Neural progenitor cell (in vitro differentiated cells): ENCODE measurements at regions not wholly inside any gene's neighbourhood (a gene's known extent, or its start where the extent isn't known, plus 50 kb on each side); places are given as distances from the start of the nearest gene placed in this dataset.

ENCODE experiments used
- DNase-seq: peaks from one replicate; pipeline ENCODE4 v3.0.0-alpha.2; 2016; ENCODE audit warnings: low spot score
- H2AFZ ChIP-seq: fragments of 200-600 bp; sonication (generic); replicated peaks from 2 replicates; pipeline ENCODE4 v1.6.1; 2016; ENCODE audit warnings: antibody characterized with exemption
- H3F3A ChIP-seq: fragments of 200-600 bp; sonication (generic); 2 replicates; pipeline ENCODE4 v1.6.1; 2016; ENCODE audit warnings: antibody characterized with exemption, low read depth
- H3K27ac ChIP-seq: fragments of 200-600 bp; sonication (generic); 2 replicates; pipeline ENCODE4 v1.5.1; 2016; ENCODE audit warnings: mild to moderate bottlenecking
- H3K27me3 ChIP-seq: fragments of 200-600 bp; sonication (generic); 2 replicates; pipeline ENCODE4 v1.6.1; 2016; ENCODE audit warnings: mild to moderate bottlenecking, moderate library complexity
- H3K36me3 ChIP-seq: fragments of 200-600 bp; sonication (generic); 2 replicates; pipeline ENCODE4 v1.5.1; 2016
- H3K4me1 ChIP-seq: fragments of 200-600 bp; sonication (generic); 2 replicates; pipeline ENCODE4 v1.6.1; 2016; ENCODE audit warnings: mixed run types
- H3K4me2 ChIP-seq: fragments of 200-600 bp; sonication (generic); 2 replicates; pipeline ENCODE4 v1.6.1; 2016
- H3K4me3 ChIP-seq: fragments of 200-600 bp; sonication (generic); 2 replicates; pipeline ENCODE4 v1.5.1; 2016
- H3K79me2 ChIP-seq: fragments of 200-600 bp; sonication (generic); 2 replicates; pipeline ENCODE4 v1.6.1; 2016; ENCODE audit warnings: low read depth
- H3K9ac ChIP-seq: fragments of 200-600 bp; sonication (generic); 2 replicates; pipeline ENCODE4 v1.6.1; 2016
- H3K9me3 ChIP-seq: fragments of 200-600 bp; sonication (generic); 2 replicates; pipeline ENCODE4 v1.5.1; 2016; ENCODE audit warnings: low read depth
- H4K20me1 ChIP-seq: fragments of 200-600 bp; sonication (generic); 2 replicates; pipeline ENCODE4 v1.6.1; 2016; ENCODE audit warnings: low read depth
- H3K27ac Mint-ChIP-seq: 3 replicates; pipeline ENCODE4 v1.8.0; 2021; ENCODE audit warnings: mixed read lengths
- H3K27me3 Mint-ChIP-seq: 2 replicates; pipeline ENCODE4 v1.8.0; 2022; ENCODE audit warnings: low read depth, mild to moderate bottlenecking, inconsistent platforms, moderate library complexity, mixed read lengths; ENCODE audit not compliant: insufficient read depth
- H3K36me3 Mint-ChIP-seq: 3 replicates; pipeline ENCODE4 v1.8.0; 2021; ENCODE audit warnings: mixed read lengths
- H3K4me1 Mint-ChIP-seq: 3 replicates; pipeline ENCODE4 v1.8.0; 2021; ENCODE audit warnings: mixed read lengths
- H3K4me3 Mint-ChIP-seq: 3 replicates; pipeline ENCODE4 v1.8.0; 2021; ENCODE audit warnings: mild to moderate bottlenecking, moderate library complexity, mixed read lengths
- H3K9me3 Mint-ChIP-seq: 3 replicates; pipeline ENCODE4 v1.8.0; 2020; ENCODE audit warnings: mixed read lengths
- CTCF ChIP-seq: fragments of 200-600 bp; sonication (generic); IDR thresholded peaks from 2 replicates; pipeline ENCODE4 v1.5.1; 2017; ENCODE audit warnings: antibody characterized with exemption, mild to moderate bottlenecking
- EZH2 ChIP-seq: fragments of 200-600 bp; sonication (generic); IDR thresholded peaks from 2 replicates; pipeline ENCODE4 v1.6.1; 2017; ENCODE audit warnings: antibody characterized with exemption, mild to moderate bottlenecking, moderate library complexity
- EZH2phosphoT487 ChIP-seq: fragments of 200-600 bp; sonication (generic); IDR thresholded peaks from 2 replicates; pipeline ENCODE4 v1.6.1; 2017; ENCODE audit warnings: antibody characterized with exemption

- H3F3A ChIP-seq, result no peaks in the 10 kb centered on the region
- H3K4me1 Mint-ChIP-seq, result peaks cover 19% of the 10 kb centered on the region
- peaks cover 7% of the 10 kb centered on the region for H3K4me1 ChIP-seq
- H3K4me3 ChIP-seq, result no peak overlapping the region
- H4K20me1 ChIP-seq, result no peaks in the 10 kb centered on the region
- H3K79me2 ChIP-seq, result no peaks in the 10 kb centered on the region
- no peak overlapping the region for H2AFZ ChIP-seq
- H3K36me3 Mint-ChIP-seq, result no peaks in the 10 kb centered on the region
- H3K4me3 Mint-ChIP-seq, result no peak overlapping the region
- H3K27ac Mint-ChIP-seq, result peak overlapping the region; percentile 6
- no peak overlapping the region for H3K27ac ChIP-seq
- no peaks in the 10 kb centered on the region for H3K9me3 ChIP-seq
- H3K9me3 Mint-ChIP-seq, result no peaks in the 10 kb centered on the region
- H3K4me2 ChIP-seq, result no peak overlapping the region
- H3K36me3 ChIP-seq, result no peaks in the 10 kb centered on the region
- no peak overlapping the region for H3K9ac ChIP-seq
- H3K27me3 Mint-ChIP-seq, result no peaks in the 10 kb centered on the region
- TF ChIP-seq EZH2phosphoT487 (no peak), CTCF (no peak), EZH2 (no peak)
- no peaks in the 10 kb centered on the region for H3K27me3 ChIP-seq
- no peak for DNase-seq
Measured at GRCh38 chr4:62231994-62232393, 1031.9 kb downstream of the ADGRL3 start.

DNA sequence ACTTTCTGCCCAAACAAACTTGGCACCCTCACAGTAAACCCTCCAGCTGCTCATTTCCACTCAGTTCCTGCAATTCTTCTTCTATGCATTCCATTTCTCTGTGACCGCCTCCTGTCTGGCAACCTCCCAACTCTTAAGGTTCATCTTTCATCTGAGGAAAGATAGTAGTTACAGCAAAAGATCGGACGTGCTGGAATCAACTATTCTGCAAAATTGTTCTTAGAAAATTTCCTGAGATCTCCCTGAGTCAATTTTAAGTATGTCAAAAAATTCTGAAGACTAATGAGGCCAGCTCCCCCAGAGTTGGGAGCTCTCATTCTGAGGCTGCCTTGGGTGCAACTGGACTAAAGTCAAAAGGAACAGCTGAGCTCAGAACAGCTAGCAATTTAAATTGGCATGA, 1026.0 kb downstream of the ADGRL3 start:
- Histone ChIP-seq H3K9ac (no peak overlapping the region), H3K4me1 (peaks cover under 1% of the 10 kb centered on the region), H3K27ac (no peak overlapping the region), H3F3A (no peaks in the 10 kb centered on the region), H3K79me2 (no peaks in the 10 kb centered on the region), H3K27me3 (no peaks in the 10 kb centered on the region), H4K20me1 (no peaks in the 10 kb centered on the region), H3K36me3 (no peaks in the 10 kb centered on the region), H2AFZ (no peak overlapping the region), H3K4me2 (no peak overlapping the region), H3K4me3 (no peak overlapping the region), H3K9me3 (no peaks in the 10 kb centered on the region)
- DNase-seq, result no peak
- Mint-ChIP-seq H3K27me3 (no peaks in the 10 kb centered on the region), H3K36me3 (no peaks in the 10 kb centered on the region), H3K4me1 (no peaks in the 10 kb centered on the region), H3K27ac (no peak overlapping the region), H3K4me3 (no peak overlapping the region), H3K9me3 (no peaks in the 10 kb centered on the region)
- no peak for TF ChIP-seq CTCF
- no peak for TF ChIP-seq EZH2

GRCh38 chr4:62222121-62222520, 1022.0 kb downstream of the ADGRL3 start:
- Mint-ChIP-seq H3K9me3 (no peaks in the 10 kb centered on the region), H3K27me3 (no peaks in the 10 kb centered on the region), H3K27ac (no peak overlapping the region), H3K4me1 (peaks cover 4% of the 10 kb centered on the region), H3K4me3 (no peak overlapping the region), H3K36me3 (no peaks in the 10 kb centered on the region)
- no peaks in the 10 kb centered on the region for H3K27me3 ChIP-seq
- TF ChIP-seq EZH2phosphoT487 (no peak), CTCF (no peak)
- H3K9me3 ChIP-seq, result no peaks in the 10 kb centered on the region
- H3K9ac ChIP-seq, result no peak overlapping the region
- H3K4me1 ChIP-seq, result peaks cover 8% of the 10 kb centered on the region
- H3K36me3 ChIP-seq, result no peaks in the 10 kb centered on the region
- no peak for DNase-seq
- H3K27ac ChIP-seq, result no peak overlapping the region
- no peaks in the 10 kb centered on the region for H4K20me1 ChIP-seq
- H2AFZ ChIP-seq, result no peak overlapping the region
- no peaks in the 10 kb centered on the region for H3F3A ChIP-seq
- H3K4me3 ChIP-seq, result no peak overlapping the region
- no peak overlapping the region for H3K4me2 ChIP-seq
- H3K79me2 ChIP-seq, result no peaks in the 10 kb centered on the region

DNA sequence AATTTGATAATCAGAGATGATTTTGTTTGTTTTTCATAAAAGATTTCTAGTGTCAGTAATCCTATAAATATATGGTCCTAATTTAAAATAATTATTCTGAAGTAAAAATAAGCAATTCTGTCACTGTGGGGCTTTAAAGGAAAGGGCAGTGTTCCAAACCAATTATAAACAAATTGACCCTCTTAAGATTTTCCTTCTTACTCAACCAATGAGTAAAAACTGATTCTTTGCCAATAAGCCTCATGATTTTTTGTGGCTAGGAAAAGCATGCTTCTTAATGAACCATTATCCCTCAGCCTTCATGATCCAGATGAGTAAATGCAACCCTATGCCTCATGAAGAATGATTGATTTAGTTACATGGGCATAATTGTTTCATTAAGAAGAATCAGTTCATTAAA, 1010.4 kb downstream of the ADGRL3 start:
- no peak for DNase-seq
- Mint-ChIP-seq H3K4me1 (no peaks in the 10 kb centered on the region), H3K4me3 (no peak overlapping the region), H3K27ac (no peak overlapping the region), H3K9me3 (no peaks in the 10 kb centered on the region), H3K36me3 (no peaks in the 10 kb centered on the region), H3K27me3 (peaks cover 3% of the 10 kb centered on the region)
- H3K4me1 ChIP-seq, result peaks cover 10% of the 10 kb centered on the region
- TF ChIP-seq EZH2phosphoT487, result no peak
- TF ChIP-seq EZH2, result no peak
- no peak for TF ChIP-seq CTCF
- no peaks in the 10 kb centered on the region for H3F3A ChIP-seq
- H3K4me2 ChIP-seq, result no peak overlapping the region
- H3K4me3 ChIP-seq, result no peak overlapping the region
- H3K36me3 ChIP-seq, result no peaks in the 10 kb centered on the region
- no peak overlapping the region for H3K9ac ChIP-seq
- H3K79me2 ChIP-seq, result no peaks in the 10 kb centered on the region
- H4K20me1 ChIP-seq, result no peaks in the 10 kb centered on the region
- H3K27me3 ChIP-seq, result no peaks in the 10 kb centered on the region
- H2AFZ ChIP-seq, result no peak overlapping the region
- no peaks in the 10 kb centered on the region for H3K9me3 ChIP-seq
- H3K27ac ChIP-seq, result no peak overlapping the region
